ENCODE measurements at regions not wholly inside any gene's neighbourhood (a gene's known extent, or its start where the extent isn't known, plus 50 kb on each side); places are given as distances from the start of the nearest gene placed in this dataset.

DNA sequence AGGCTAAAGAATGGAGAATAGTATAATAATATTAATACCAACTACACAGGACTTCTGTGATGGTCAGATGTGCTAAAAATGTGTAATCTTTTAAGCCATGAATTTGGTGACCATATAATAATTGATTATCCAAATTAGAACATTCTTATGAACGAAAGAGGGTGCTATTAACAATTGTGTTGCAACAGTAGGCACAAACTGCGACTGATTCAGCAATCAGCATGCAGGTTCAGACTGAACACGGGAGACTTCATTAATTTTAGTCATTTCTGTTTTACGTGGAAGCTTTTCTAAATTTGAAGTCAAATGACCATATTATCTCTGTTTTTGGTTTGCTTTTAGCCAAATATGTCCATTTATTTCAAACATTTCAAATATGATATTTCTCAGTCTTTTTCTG lies 54.6 kb upstream of the CHST9 start:
- no peak for DNase-seq (ENCODE audit: low read depth)
- TF ChIP-seq, protein P1, sequence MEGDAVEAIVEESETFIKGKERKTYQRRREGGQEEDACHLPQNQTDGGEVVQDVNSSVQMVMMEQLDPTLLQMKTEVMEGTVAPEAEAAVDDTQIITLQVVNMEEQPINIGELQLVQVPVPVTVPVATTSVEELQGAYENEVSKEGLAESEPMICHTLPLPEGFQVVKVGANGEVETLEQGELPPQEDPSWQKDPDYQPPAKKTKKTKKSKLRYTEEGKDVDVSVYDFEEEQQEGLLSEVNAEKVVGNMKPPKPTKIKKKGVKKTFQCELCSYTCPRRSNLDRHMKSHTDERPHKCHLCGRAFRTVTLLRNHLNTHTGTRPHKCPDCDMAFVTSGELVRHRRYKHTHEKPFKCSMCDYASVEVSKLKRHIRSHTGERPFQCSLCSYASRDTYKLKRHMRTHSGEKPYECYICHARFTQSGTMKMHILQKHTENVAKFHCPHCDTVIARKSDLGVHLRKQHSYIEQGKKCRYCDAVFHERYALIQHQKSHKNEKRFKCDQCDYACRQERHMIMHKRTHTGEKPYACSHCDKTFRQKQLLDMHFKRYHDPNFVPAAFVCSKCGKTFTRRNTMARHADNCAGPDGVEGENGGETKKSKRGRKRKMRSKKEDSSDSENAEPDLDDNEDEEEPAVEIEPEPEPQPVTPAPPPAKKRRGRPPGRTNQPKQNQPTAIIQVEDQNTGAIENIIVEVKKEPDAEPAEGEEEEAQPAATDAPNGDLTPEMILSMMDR (conservative IDR thresholded peaks at IDR 0.05; ENCODE audit: low read depth, low read length) = no peak
- H3K4me3 ChIP-seq (ENCODE audit: low read length) = no peak overlapping the region

DNA sequence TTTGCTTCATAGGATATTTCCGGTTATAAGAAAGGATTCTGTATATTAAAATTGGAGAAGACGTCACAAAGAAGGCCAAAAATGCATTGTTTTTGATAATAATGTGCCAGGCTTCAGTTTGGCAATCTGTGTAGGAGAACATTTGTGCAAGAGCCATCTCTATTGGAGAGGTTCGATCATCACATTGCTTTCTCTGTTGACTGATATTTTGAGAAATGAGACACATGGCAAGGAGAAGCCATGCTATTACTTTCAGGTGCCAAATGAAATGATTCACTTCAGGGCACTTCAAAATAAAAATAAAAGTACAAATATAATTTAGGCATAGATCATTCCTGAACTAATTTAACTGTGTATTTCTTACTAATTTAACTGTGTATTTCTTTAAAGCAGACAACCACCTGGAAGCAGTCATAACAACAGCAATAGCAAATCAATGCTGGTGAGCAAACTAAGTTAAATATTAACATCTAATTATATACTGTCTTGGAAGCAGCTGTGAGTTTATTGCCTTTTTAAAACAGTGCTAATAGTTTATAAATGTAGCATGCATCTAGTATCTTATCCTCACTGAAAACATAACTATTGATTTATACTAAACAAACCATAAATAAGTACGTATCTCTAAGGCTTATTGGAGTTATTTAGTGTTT lies 50.2 kb upstream of the CHST9 start:
- TF ChIP-seq, protein P1 (conservative IDR thresholded peaks at IDR 0.05; ENCODE audit: low read depth, low read length) = no peak
- DNase-seq (ENCODE audit: low read depth) = no peak

More for the DNA sequence above, 50.2 kb upstream of the CHST9 start:
- H3K4me3 ChIP-seq (ENCODE audit: low read length) = no peak overlapping the region

Data from retinal pigment epithelial cell (primary cell).